GM23338 (cell line): ENCODE measurements at regions not wholly inside any gene's neighbourhood (a gene's known extent, or its start where the extent isn't known, plus 50 kb on each side); places are given as distances from the start of the nearest gene placed in this dataset.
A peak's percentile ranks its signal among the peaks of the same experiment; 100 is the strongest.

Experiments
- ATAC-seq: fragments of 200-7000 bp; cut with Tn5 transposase; 3 replicates; pipeline ENCODE4 v1.9.1; 2020
- DNase-seq: peaks from one replicate; pipeline ENCODE4 v3.0.0-alpha.2; 2015; ENCODE audit warnings: low spot score
- H2AFZ ChIP-seq: fragments of 200-600 bp; sonication (generic); 2 replicates; pipeline ENCODE4 v1.8.0; 2016; ENCODE audit warnings: antibody characterized with exemption, mild to moderate bottlenecking, moderate library complexity
- H3F3A ChIP-seq: fragments of 200-600 bp; sonication (generic); replicated peaks from 2 replicates; pipeline ENCODE4 v1.8.0; 2017; ENCODE audit warnings: antibody characterized with exemption, mixed run types, low read depth
- H3K27ac ChIP-seq: fragments of 200-600 bp; sonication (generic); 2 replicates; pipeline ENCODE4 v1.6.1; 2016; ENCODE audit warnings: low read depth
- H3K27me3 ChIP-seq: fragments of 200-600 bp; sonication (generic); 2 replicates; pipeline ENCODE4 v1.8.0; 2016; ENCODE audit warnings: mild to moderate bottlenecking, mixed run types, moderate library complexity; ENCODE audit not compliant: insufficient read depth
- H3K36me3 ChIP-seq: fragments of 200-600 bp; sonication (generic); 2 replicates; pipeline ENCODE4 v1.8.0; 2016; ENCODE audit warnings: mild to moderate bottlenecking; ENCODE audit not compliant: insufficient read depth
- H3K4me1 ChIP-seq: fragments of 200-600 bp; sonication (generic); 2 replicates; pipeline ENCODE4 v1.8.0; 2016; ENCODE audit warnings: mild to moderate bottlenecking, moderate library complexity; ENCODE audit not compliant: insufficient read depth
- H3K4me2 ChIP-seq: fragments of 200-600 bp; sonication (generic); 2 replicates; pipeline ENCODE4 v1.7.1; 2017; ENCODE audit warnings: mixed run types
- H3K4me3 ChIP-seq: fragments of 200-600 bp; sonication (generic); 2 replicates; pipeline ENCODE4 v1.6.1; 2016; ENCODE audit warnings: mixed run types
- H3K79me2 ChIP-seq: fragments of 200-600 bp; sonication (generic); replicated peaks from 2 replicates; pipeline ENCODE4 v1.8.0; 2017; ENCODE audit warnings: mild to moderate bottlenecking; ENCODE audit not compliant: insufficient read depth
- H3K9me2 ChIP-seq: fragments of 200-600 bp; sonication (generic); 2 replicates; pipeline ENCODE4 v1.8.0; 2017; ENCODE audit not compliant: insufficient read depth
- H4K20me1 ChIP-seq: fragments of 200-600 bp; sonication (generic); replicated peaks from 2 replicates; pipeline ENCODE4 v1.8.0; 2017; ENCODE audit warnings: mild to moderate bottlenecking; ENCODE audit not compliant: insufficient read depth
- H3K27ac Mint-ChIP-seq: 2 replicates; pipeline ENCODE4 v1.8.0; 2020; ENCODE audit warnings: inconsistent platforms, mild to moderate bottlenecking, moderate library complexity, mixed read lengths
- H3K27me3 Mint-ChIP-seq: 3 replicates; pipeline ENCODE4 v1.8.0; 2022; ENCODE audit warnings: low read depth, mild to moderate bottlenecking, moderate library complexity, mixed read lengths, inconsistent platforms; ENCODE audit not compliant: insufficient read depth, poor library complexity
- H3K36me3 Mint-ChIP-seq: 3 replicates; pipeline ENCODE4 v1.8.0; 2021; ENCODE audit warnings: low read depth, mild to moderate bottlenecking, inconsistent platforms, moderate library complexity, mixed read lengths
- H3K4me1 Mint-ChIP-seq: 3 replicates; pipeline ENCODE4 v1.8.0; 2020; ENCODE audit warnings: mild to moderate bottlenecking, inconsistent platforms, mixed read lengths
- H3K4me3 Mint-ChIP-seq: 3 replicates; pipeline ENCODE4 v1.8.0; 2021; ENCODE audit warnings: moderate library complexity, mild to moderate bottlenecking, inconsistent platforms, mixed read lengths
- H3K9me3 Mint-ChIP-seq: 3 replicates; pipeline ENCODE4 v1.8.0; 2020; ENCODE audit warnings: moderate library complexity, mild to moderate bottlenecking, inconsistent platforms, mixed read lengths
- CREB1 ChIP-seq: fragments of 250-450 bp; sonication (Bioruptor Pico); IDR thresholded peaks from 2 replicates; pipeline ENCODE4 v1.5.0; 2020; ENCODE audit warnings: low read depth, mild to moderate bottlenecking, moderate library complexity
- CTCF ChIP-seq, 2 experiments: fragments of 200-600 bp in 1 of 2; sonication (generic) in 1 of 2; conservative IDR thresholded peaks; 2 replicates each; pipeline versions ENCODE4 v1.5.1 to v1.6.1; 2016 to 2017; ENCODE audit warnings: antibody characterized with exemption in 2 of 2, low read depth in 2 of 2, mild to moderate bottlenecking in 2 of 2, moderate library complexity in 1 of 2
- EZH2 ChIP-seq: fragments of 200-600 bp; sonication (generic); IDR thresholded peaks from one replicate; pipeline ENCODE4 v1.8.0; 2017; ENCODE audit warnings: antibody characterized with exemption, mild to moderate bottlenecking, low read depth; ENCODE audit not compliant: unreplicated experiment
- EZH2phosphoT487 ChIP-seq: fragments of 200-600 bp; sonication (generic); IDR thresholded peaks from one replicate; pipeline ENCODE4 v1.8.1; 2018; ENCODE audit warnings: antibody characterized with exemption; ENCODE audit not compliant: unreplicated experiment
- JUNB ChIP-seq: IDR thresholded peaks from one replicate; pipeline ENCODE4 v1.6.1; 2016; ENCODE audit warnings: antibody characterized with exemption; ENCODE audit not compliant: unreplicated experiment
- NANOG ChIP-seq: IDR thresholded peaks from 2 replicates; pipeline ENCODE4 v1.6.1; 2016; ENCODE audit warnings: antibody characterized with exemption, borderline replicate concordance
- POLR2AphosphoS5 ChIP-seq: IDR thresholded peaks from 2 replicates; pipeline ENCODE4 v1.6.1; 2016; ENCODE audit warnings: antibody characterized with exemption, low read depth
- STAT1 ChIP-seq: IDR thresholded peaks from one replicate; pipeline ENCODE4 v1.6.1; 2016; ENCODE audit warnings: antibody characterized with exemption; ENCODE audit not compliant: unreplicated experiment
- ZNF114 ChIP-seq: fragments of 250-450 bp; sonication (Bioruptor Pico); IDR thresholded peaks from 2 replicates; pipeline ENCODE4 v1.5.0; 2020; ENCODE audit warnings: mild to moderate bottlenecking, moderate library complexity
- ZNF331 ChIP-seq: fragments of 250-450 bp; sonication (Bioruptor Pico); IDR thresholded peaks from 2 replicates; pipeline ENCODE4 v1.5.0; 2020; ENCODE audit warnings: low read depth, mild to moderate bottlenecking, moderate library complexity
- TF ChIP-seq, protein P1 (sequence below): IDR thresholded peaks from one replicate; pipeline ENCODE4 v1.6.1; 2018; ENCODE audit warnings: antibody characterized with exemption; ENCODE audit not compliant: unreplicated experiment
- TF ChIP-seq, protein P2 (sequence below): fragments of 250-450 bp; sonication (Bioruptor Pico); IDR thresholded peaks from 2 replicates; pipeline ENCODE4 v1.5.0; 2020; ENCODE audit warnings: mild to moderate bottlenecking, moderate library complexity
- TF ChIP-seq, protein P3 (sequence below): IDR thresholded peaks from 2 replicates; pipeline ENCODE4 v1.6.1; 2016; ENCODE audit warnings: antibody characterized with exemption

- no peaks in the 10 kb centered on the region for H3K36me3 ChIP-seq
- H4K20me1 ChIP-seq = no peaks in the 10 kb centered on the region
- no peaks in the 10 kb centered on the region for H3K27me3 ChIP-seq
- peak; percentile 39; the same call in 1 of the 3 replicates for ATAC-seq
- 0 out of 2 replicates have a peak overlapping the region, but pooled peaks have one; percentile 38 for H3K4me2 ChIP-seq
- H3K36me3 Mint-ChIP-seq = peaks cover 2% of the 10 kb centered on the region; the same call in 2 of the 3 replicates
- peaks cover 17% of the 10 kb centered on the region for H3K4me1 ChIP-seq
- H3K4me3 ChIP-seq = no peak overlapping the region
- peaks cover 14% of the 10 kb centered on the region; the same call in 2 of the 3 replicates for H3K4me1 Mint-ChIP-seq
- no peak for TF ChIP-seq EZH2
- TF ChIP-seq JUNB = no peak
- TF ChIP-seq STAT1 = no peak
- no peak for TF ChIP-seq CREB1 (CRISPR knock-in tag)
- TF ChIP-seq, protein P1, sequence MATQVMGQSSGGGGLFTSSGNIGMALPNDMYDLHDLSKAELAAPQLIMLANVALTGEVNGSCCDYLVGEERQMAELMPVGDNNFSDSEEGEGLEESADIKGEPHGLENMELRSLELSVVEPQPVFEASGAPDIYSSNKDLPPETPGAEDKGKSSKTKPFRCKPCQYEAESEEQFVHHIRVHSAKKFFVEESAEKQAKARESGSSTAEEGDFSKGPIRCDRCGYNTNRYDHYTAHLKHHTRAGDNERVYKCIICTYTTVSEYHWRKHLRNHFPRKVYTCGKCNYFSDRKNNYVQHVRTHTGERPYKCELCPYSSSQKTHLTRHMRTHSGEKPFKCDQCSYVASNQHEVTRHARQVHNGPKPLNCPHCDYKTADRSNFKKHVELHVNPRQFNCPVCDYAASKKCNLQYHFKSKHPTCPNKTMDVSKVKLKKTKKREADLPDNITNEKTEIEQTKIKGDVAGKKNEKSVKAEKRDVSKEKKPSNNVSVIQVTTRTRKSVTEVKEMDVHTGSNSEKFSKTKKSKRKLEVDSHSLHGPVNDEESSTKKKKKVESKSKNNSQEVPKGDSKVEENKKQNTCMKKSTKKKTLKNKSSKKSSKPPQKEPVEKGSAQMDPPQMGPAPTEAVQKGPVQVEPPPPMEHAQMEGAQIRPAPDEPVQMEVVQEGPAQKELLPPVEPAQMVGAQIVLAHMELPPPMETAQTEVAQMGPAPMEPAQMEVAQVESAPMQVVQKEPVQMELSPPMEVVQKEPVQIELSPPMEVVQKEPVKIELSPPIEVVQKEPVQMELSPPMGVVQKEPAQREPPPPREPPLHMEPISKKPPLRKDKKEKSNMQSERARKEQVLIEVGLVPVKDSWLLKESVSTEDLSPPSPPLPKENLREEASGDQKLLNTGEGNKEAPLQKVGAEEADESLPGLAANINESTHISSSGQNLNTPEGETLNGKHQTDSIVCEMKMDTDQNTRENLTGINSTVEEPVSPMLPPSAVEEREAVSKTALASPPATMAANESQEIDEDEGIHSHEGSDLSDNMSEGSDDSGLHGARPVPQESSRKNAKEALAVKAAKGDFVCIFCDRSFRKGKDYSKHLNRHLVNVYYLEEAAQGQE = no peak
- TF ChIP-seq, protein P2, sequence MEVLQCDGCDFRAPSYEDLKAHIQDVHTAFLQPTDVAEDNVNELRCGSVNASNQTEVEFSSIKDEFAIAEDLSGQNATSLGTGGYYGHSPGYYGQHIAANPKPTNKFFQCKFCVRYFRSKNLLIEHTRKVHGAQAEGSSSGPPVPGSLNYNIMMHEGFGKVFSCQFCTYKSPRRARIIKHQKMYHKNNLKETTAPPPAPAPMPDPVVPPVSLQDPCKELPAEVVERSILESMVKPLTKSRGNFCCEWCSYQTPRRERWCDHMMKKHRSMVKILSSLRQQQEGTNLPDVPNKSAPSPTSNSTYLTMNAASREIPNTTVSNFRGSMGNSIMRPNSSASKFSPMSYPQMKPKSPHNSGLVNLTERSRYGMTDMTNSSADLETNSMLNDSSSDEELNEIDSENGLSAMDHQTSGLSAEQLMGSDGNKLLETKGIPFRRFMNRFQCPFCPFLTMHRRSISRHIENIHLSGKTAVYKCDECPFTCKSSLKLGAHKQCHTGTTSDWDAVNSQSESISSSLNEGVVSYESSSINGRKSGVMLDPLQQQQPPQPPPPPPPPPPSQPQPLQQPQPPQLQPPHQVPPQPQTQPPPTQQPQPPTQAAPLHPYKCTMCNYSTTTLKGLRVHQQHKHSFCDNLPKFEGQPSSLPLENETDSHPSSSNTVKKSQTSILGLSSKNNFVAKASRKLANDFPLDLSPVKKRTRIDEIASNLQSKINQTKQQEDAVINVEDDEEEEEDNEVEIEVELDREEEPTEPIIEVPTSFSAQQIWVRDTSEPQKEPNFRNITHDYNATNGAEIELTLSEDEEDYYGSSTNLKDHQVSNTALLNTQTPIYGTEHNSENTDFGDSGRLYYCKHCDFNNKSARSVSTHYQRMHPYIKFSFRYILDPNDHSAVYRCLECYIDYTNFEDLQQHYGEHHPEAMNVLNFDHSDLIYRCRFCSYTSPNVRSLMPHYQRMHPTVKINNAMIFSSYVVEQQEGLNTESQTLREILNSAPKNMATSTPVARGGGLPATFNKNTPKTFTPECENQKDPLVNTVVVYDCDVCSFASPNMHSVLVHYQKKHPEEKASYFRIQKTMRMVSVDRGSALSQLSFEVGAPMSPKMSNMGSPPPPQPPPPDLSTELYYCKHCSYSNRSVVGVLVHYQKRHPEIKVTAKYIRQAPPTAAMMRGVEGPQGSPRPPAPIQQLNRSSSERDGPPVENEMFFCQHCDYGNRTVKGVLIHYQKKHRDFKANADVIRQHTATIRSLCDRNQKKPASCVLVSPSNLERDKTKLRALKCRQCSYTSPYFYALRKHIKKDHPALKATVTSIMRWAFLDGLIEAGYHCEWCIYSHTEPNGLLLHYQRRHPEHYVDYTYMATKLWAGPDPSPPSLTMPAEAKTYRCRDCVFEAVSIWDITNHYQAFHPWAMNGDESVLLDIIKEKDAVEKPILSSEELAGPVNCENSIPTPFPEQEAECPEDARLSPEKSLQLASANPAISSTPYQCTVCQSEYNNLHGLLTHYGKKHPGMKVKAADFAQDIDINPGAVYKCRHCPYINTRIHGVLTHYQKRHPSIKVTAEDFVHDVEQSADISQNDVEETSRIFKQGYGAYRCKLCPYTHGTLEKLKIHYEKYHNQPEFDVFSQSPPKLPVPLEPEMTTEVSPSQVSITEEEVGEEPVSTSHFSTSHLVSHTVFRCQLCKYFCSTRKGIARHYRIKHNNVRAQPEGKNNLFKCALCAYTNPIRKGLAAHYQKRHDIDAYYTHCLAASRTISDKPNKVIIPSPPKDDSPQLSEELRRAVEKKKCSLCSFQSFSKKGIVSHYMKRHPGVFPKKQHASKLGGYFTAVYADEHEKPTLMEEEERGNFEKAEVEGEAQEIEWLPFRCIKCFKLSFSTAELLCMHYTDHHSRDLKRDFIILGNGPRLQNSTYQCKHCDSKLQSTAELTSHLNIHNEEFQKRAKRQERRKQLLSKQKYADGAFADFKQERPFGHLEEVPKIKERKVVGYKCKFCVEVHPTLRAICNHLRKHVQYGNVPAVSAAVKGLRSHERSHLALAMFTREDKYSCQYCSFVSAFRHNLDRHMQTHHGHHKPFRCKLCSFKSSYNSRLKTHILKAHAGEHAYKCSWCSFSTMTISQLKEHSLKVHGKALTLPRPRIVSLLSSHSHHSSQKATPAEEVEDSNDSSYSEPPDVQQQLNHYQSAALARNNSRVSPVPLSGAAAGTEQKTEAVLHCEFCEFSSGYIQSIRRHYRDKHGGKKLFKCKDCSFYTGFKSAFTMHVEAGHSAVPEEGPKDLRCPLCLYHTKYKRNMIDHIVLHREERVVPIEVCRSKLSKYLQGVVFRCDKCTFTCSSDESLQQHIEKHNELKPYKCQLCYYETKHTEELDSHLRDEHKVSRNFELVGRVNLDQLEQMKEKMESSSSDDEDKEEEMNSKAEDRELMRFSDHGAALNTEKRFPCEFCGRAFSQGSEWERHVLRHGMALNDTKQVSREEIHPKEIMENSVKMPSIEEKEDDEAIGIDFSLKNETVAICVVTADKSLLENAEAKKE (CRISPR knock-in tag) = no peak
- TF ChIP-seq, protein P3, sequence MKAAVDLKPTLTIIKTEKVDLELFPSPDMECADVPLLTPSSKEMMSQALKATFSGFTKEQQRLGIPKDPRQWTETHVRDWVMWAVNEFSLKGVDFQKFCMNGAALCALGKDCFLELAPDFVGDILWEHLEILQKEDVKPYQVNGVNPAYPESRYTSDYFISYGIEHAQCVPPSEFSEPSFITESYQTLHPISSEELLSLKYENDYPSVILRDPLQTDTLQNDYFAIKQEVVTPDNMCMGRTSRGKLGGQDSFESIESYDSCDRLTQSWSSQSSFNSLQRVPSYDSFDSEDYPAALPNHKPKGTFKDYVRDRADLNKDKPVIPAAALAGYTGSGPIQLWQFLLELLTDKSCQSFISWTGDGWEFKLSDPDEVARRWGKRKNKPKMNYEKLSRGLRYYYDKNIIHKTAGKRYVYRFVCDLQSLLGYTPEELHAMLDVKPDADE = no peak
- TF ChIP-seq POLR2AphosphoS5 = no peak
- no peak for TF ChIP-seq ZNF331 (CRISPR knock-in tag)
- TF ChIP-seq ZNF114 (CRISPR knock-in tag) = no peak
- no peak for TF ChIP-seq EZH2phosphoT487
- no peak for TF ChIP-seq CTCF (conservative IDR thresholded peaks at IDR 0.05; ENCODE audit: low read depth in 2 of 2)
- TF ChIP-seq NANOG = no peak
- H2AFZ ChIP-seq = 0 out of 2 replicates have a peak overlapping the region, but pooled peaks have one; percentile 43
- DNase-seq = peak; percentile 9
- H3K27me3 Mint-ChIP-seq = no peaks in the 10 kb centered on the region
- no peak overlapping the region for H3K27ac ChIP-seq
- peaks cover 63% of the 10 kb centered on the region for H3K9me3 Mint-ChIP-seq
- H3F3A ChIP-seq = no peaks in the 10 kb centered on the region
- no peak overlapping the region for H3K4me3 Mint-ChIP-seq
- H3K79me2 ChIP-seq = no peaks in the 10 kb centered on the region
- H3K9me2 ChIP-seq = no peaks in the 10 kb centered on the region
- H3K27ac Mint-ChIP-seq = no peak overlapping the region
These were observed 282.2 kb upstream of the SOX11 start for GRCh38 chr2:5409898-5410381.
